Renal pelvis (tissue), 1 donor: ENCODE measurements at regions not wholly inside any gene's neighbourhood (a gene's known extent, or its start where the extent isn't known, plus 50 kb on each side); places are given as distances from the start of the nearest gene placed in this dataset.
"Not testable (repeated sequence)": the region's sequence is repeated elsewhere in the genome, so short reads cannot be mapped to it uniquely, and the experiment has no call there.

Experiments
- DNase-seq: peaks from one replicate; pipeline ENCODE4 v3.0.0-alpha.2; 2013

GRCh38 chr7:81433692-81434331, 336.0 kb downstream of the HGF start:
- no peak for DNase-seq

GRCh38 chr7:81433206-81433605, 336.6 kb downstream of the HGF start:
- no peak for DNase-seq

- no peak for DNase-seq
These were observed 339.1 kb downstream of the HGF start for GRCh38 chr7:81430761-81431160.

GRCh38 chr7:81430150-81430549, 339.7 kb downstream of the HGF start:
- DNase-seq: no peak

GRCh38 chr7:81427461-81427860, 342.4 kb downstream of the HGF start:
- DNase-seq: no peak

- no peak for DNase-seq
These were observed 349.2 kb downstream of the HGF start for GRCh38 chr7:81420526-81421226.

- DNase-seq: no peak
These were observed 350.1 kb downstream of the HGF start for GRCh38 chr7:81419731-81420130.

- no peak for DNase-seq
These were observed 353.2 kb downstream of the HGF start for GRCh38 chr7:81416659-81417058.

- DNase-seq: no peak
These were observed 354.7 kb downstream of the HGF start for GRCh38 chr7:81415181-81415580.

- DNase-seq: no peak
These were observed 355.4 kb downstream of the HGF start for GRCh38 chr7:81414411-81414810.

GRCh38 chr7:81410471-81411117, 359.3 kb downstream of the HGF start:
- peak; percentile 10 for DNase-seq

- DNase-seq: no peak
These were observed 361.1 kb downstream of the HGF start for GRCh38 chr7:81408728-81409127.

- no peak for DNase-seq
These were observed 362.8 kb downstream of the HGF start for GRCh38 chr7:81407094-81407493.

GRCh38 chr7:81404669-81405068, 365.2 kb downstream of the HGF start:
- DNase-seq: no peak

- peak; percentile 17 for DNase-seq
These were observed 367.6 kb downstream of the HGF start for GRCh38 chr7:81402227-81402626.

GRCh38 chr7:81399471-81399870, 370.4 kb downstream of the HGF start:
- no peak for DNase-seq

- DNase-seq: no peak
These were observed 375.8 kb downstream of the HGF start for GRCh38 chr7:81394029-81394428.

GRCh38 chr7:81393018-81393417, 376.8 kb downstream of the HGF start:
- DNase-seq: no peak

GRCh38 chr7:81385370-81385769, 384.5 kb downstream of the HGF start:
- DNase-seq: no peak

GRCh38 chr7:81383846-81384245, 386.0 kb downstream of the HGF start:
- DNase-seq: no peak

- not testable (repeated sequence) for DNase-seq
These were observed 395.2 kb downstream of the HGF start for GRCh38 chr7:81374641-81375040.

- no peak for DNase-seq
These were observed 399.0 kb downstream of the HGF start for GRCh38 chr7:81370822-81371221.

- DNase-seq: no peak
These were observed 402.4 kb downstream of the HGF start for GRCh38 chr7:81367326-81367931.
